Ishikawa (cell line): ENCODE measurements at regions not wholly inside any gene's neighbourhood (a gene's known extent, or its start where the extent isn't known, plus 50 kb on each side); places are given as distances from the start of the nearest gene placed in this dataset.

Experiments
- MAX ChIP-seq: IDR thresholded peaks from 2 replicates; pipeline ENCODE4 v1.6.1; 2012
- TAF1 ChIP-seq: IDR thresholded peaks from 2 replicates; pipeline ENCODE4 v1.6.1; 2012; ENCODE audit warnings: low read depth, mild to moderate bottlenecking
- USF1 ChIP-seq: IDR thresholded peaks from 2 replicates; pipeline ENCODE4 v1.6.1; 2012

DNA sequence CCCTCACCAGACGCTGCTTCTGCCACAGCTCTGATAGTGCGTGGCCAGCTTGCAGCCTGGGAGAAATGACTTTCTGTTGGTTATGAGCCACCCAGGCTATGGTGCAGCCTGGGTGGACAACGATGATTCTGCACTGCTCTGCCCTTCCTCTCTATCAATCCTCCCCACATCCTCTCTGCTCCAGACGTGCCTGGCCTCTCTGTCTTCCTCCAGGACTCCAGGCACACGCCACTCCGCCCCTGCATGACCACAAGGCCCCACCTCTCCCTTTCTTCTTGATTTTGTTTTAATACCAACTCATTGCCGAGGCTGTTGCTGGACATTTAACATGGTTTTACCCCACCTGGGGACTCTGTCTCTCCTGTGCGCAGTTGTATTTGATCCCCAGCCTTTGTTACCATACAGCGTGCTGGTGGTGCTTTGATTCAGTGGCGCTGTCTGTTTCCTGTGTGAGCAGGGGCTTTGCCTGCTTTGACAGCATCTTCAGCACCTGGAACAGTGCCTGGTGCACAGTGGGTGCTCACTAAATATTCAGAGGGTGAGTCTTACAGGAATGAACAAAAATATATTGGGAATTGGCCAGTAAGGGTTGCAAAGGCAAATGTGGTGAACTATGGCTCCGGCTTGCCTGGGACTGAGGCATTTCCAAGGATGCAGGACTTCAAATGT lies 280.9 kb downstream of the CDH26 start:
- TF ChIP-seq MAX = no peak
- TF ChIP-seq TAF1 = no peak
- no peak for TF ChIP-seq USF1
